ENCODE measurements at regions not wholly inside any gene's neighbourhood (a gene's known extent, or its start where the extent isn't known, plus 50 kb on each side); places are given as distances from the start of the nearest gene placed in this dataset.

DNA sequence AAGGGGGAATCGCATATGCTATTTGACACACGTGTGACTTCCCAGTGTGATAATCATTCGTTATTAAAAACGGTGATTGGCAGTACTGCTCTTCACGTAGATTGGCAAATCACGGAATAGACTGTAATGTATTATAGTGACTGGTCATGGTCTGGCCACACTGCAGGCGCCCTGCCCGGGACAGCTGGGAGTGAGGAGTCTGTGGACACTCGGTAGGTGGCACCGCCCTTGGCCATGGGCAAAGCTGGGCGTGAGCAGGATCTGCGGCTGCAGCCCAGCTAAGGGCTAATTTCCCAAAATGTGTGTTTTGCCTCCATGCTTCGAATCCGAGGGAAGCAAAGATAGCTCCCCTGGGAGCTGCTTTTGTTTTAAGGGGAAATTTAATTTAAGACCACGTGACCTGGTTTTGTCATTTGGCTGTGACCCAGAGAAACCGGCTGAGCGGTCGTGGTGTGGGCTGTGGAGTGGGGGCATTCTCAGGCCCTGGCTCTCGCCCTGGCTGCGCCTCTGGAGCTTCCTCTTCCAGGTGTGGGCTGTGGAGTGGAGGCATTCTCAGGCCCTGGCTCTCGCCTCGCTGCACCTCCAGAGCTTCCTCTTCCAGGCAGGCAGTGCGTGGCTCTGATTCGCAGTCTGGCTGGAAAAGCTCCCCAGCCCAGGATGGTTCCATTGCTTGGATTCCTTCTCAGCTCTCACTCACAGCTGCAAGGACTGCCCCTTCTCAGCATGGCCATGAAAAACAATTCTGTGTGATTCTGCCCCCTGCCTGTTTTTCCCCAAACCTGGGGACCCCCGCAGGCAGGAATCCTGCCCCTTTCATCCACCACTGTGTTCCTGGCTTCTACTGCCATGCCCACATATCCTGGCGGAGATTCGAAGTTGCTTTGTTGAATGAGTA is 131.1 kb downstream of the OLFM1 start:
- DNase-seq (ENCODE audit: low read depth), result no peak
- H3K4me3 ChIP-seq (ENCODE audit: low read depth, low read length), result no peak overlapping the region
- TF ChIP-seq, protein P1, sequence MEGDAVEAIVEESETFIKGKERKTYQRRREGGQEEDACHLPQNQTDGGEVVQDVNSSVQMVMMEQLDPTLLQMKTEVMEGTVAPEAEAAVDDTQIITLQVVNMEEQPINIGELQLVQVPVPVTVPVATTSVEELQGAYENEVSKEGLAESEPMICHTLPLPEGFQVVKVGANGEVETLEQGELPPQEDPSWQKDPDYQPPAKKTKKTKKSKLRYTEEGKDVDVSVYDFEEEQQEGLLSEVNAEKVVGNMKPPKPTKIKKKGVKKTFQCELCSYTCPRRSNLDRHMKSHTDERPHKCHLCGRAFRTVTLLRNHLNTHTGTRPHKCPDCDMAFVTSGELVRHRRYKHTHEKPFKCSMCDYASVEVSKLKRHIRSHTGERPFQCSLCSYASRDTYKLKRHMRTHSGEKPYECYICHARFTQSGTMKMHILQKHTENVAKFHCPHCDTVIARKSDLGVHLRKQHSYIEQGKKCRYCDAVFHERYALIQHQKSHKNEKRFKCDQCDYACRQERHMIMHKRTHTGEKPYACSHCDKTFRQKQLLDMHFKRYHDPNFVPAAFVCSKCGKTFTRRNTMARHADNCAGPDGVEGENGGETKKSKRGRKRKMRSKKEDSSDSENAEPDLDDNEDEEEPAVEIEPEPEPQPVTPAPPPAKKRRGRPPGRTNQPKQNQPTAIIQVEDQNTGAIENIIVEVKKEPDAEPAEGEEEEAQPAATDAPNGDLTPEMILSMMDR (IDR thresholded peaks at IDR 0.05; ENCODE audit: insufficient read depth, low read depth, low read length), result no peak

DNA sequence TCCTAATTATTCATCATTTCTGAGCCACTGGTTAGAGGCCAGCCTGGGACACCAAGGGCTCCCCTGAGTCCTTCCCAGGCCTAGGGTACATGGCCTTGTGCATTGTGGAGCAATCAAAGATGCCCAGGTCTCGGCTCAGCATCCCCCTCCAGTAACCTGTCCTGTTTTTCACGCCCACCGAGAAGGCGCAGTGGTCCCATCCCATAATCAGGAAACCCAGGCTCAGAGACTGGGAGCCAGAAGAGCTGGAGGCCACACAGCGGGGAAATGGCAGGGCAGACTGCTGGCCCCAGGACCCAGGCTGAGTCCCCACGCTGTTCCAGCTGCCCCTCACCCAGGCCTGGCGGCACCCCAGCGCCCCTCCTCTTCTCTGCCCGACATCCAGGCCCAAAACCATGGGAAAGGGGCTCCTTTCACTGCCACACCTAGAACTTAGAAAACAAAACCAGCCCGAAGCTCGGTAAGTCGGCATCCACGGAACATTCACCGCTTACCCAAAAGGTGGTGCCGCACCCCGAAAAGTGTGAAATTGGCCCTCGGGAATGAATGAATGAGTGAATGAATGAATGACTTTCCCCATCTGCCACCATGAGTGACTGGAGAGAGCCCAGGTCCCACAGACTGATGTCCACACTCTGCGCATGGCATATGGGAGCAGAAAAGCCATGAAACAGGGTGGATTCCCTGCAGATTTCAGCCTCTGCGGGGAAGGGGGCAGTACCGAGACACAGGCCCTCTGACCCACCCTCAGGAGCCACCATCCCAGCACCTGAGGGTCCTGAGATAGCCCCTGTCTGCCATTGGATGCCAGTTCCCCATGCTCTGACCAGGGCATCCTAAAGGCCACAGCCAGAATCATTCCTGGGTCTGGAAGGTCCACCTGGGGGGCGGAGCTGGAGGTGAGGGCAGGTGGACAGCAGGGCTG is 132.5 kb downstream of the OLFM1 start:
- TF ChIP-seq, protein P1 (IDR thresholded peaks at IDR 0.05; ENCODE audit: insufficient read depth, low read depth, low read length), result no peak
- H3K4me3 ChIP-seq (ENCODE audit: low read depth, low read length), result no peak overlapping the region
- DNase-seq (ENCODE audit: low read depth), result no peak

DNA sequence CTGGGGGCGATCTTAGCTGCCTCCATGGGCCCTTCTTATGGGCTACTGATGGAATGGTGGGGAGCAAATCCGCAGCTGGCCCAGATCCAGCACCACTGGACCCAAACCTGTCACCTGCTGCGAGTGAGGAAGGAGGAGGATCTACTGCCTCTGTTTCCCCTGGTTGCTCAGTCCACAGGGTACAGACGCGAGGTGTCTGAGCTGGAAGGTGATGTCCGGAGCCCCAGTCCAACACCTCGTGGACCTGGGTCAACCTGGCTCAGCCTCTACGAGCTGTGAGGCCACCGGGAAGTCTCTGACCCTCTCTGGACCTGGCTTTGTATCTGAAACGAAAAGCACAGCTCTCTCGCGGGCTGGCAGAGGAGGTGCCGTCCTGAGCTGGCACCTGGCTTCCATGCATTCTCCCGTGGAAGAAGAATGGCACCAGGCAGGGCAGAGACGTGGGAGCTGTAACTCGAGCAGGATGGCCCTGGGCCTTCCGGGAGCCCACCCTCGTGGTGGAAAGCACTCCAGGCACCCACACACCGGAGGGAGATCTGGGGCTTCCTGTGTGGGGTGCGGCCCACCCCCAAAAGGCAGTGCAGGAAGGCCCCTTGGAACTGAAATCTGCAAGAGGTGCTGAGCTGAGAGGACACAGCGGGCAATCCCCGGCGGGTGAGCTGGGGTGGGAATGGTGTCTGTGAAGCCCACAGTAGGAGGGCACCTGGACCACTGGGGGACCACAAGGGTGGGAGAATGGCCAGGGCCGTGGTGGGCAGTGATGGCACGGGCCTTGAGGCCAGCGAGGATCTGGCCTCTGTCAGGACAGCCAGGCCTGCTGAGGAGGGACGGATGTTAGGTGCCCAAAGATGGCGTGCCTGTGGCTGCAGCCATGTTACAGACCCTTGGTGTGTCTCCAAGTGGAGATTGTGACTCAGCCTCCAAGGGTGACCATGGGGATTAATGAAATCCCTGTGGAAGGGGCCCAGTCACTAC is 133.4 kb downstream of the OLFM1 start:
- no peak for DNase-seq (ENCODE audit: low read depth)
- H3K4me3 ChIP-seq (ENCODE audit: low read depth, low read length), result no peak overlapping the region
- TF ChIP-seq, protein P1 (IDR thresholded peaks at IDR 0.05; ENCODE audit: insufficient read depth, low read depth, low read length), result no peak

DNA sequence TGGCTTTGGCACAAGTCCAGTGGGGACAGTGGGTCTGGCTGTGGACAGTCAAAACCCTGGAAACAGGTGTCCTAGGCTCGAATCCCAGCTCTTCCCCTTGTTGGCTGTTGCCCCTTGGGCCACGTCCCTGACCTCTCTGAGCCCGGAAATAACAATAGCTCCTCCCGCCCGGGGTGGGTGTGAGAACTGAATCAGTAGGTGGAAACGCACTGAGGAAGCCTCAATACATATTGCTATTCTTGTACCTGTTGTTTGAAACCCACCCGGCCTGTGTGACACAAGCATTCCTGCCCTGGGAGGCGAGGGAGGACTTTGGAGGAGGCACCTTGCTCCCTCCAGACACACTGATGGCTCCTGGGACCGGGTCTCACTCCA is 134.1 kb downstream of the OLFM1 start:
- TF ChIP-seq, protein P1 (IDR thresholded peaks at IDR 0.05; ENCODE audit: insufficient read depth, low read depth, low read length), result no peak
- no peak overlapping the region for H3K4me3 ChIP-seq (ENCODE audit: low read depth, low read length)
- DNase-seq (ENCODE audit: low read depth), result no peak

DNA sequence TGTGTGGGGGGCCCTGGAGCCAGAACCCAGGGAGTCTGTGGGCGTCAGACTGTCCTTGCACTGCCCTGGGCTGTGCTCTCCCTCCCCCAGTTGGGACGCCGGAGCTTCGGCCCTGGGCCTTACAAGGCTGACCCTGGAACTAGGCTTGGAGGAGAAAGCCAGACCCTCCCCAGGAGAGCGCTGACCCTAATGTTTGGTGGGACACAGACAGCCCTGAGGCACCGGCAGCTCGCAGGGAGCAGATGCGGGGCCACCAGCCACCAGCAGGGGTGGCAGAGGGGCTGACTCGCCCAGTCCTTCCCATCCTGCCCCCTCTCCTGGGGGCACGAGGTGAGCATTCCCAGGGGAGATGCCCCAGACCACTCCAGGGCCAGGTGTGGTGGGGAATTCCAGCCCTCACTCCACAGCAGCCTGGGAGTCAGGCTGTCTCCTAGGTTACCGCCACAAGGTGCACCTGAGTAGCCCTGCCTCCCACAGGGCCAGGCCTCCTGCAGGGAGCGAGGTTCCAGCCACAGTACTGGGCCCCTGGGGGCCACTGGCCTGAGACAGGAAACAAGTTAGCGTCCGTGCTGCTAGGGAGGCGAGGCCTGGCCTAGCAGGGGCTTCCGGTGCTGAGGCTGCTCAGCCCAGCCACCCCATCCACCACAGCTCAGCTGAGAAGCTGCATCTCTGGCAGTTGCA is 134.6 kb downstream of the OLFM1 start:
- TF ChIP-seq, protein P1 (IDR thresholded peaks at IDR 0.05; ENCODE audit: insufficient read depth, low read depth, low read length), result no peak
- H3K4me3 ChIP-seq (ENCODE audit: low read depth, low read length), result no peak overlapping the region
- no peak for DNase-seq (ENCODE audit: low read depth)
